ENCODE measurements at regions not wholly inside any gene's neighbourhood (a gene's known extent, or its start where the extent isn't known, plus 50 kb on each side); places are given as distances from the start of the nearest gene placed in this dataset.

- TF ChIP-seq CTCF (IDR thresholded peaks at IDR 0.05 in 8 of 11, conservative IDR thresholded peaks at IDR 0.05 in 3 of 11) = no peak
- no peak for TF ChIP-seq POLR2A (IDR thresholded peaks at IDR 0.05)
These were observed 276.8 kb upstream of the AKR1E2 start for GRCh38 chr10:4549139-4549653.
